GM19035 (cell line): ENCODE measurements at regions not wholly inside any gene's neighbourhood (a gene's known extent, or its start where the extent isn't known, plus 50 kb on each side); places are given as distances from the start of the nearest gene placed in this dataset.
"Not testable (repeated sequence)": the region's sequence is repeated elsewhere in the genome, so short reads cannot be mapped to it uniquely, and the experiment has no call there.

Source experiments
- ATAC-seq: cut with Tn5 transposase; IDR thresholded peaks from one replicate; pipeline ENCODE4 v1.9.1; 2021; ENCODE audit not compliant: unreplicated experiment

DNA sequence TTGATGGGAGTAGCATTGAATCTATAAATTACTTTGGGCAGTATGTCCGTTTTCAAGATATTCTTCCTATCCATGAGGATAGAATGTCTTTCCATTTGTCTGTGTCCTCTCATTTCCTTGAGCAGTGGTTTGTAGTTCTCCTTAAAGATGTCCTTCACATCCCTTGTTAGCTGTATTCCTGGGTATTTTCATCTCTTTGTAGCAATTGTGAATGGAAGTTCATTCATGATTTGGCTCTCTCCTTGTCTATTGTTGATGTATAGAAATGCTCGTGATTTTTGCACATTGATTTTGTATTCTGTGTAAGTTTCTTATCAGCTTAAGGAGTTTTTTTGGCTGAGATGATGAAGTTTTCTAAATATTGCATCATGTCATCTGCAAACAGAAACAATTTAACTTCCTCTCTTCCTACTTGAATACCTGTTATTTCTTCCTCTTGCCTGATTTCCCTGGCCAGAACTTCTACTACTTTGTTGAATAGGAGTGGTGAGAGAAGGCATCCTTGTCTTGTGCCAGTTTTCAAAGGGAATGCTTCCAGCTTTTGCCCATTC is 741.0 kb downstream of the TMTC2 start:
- not testable (repeated sequence) for ATAC-seq

DNA sequence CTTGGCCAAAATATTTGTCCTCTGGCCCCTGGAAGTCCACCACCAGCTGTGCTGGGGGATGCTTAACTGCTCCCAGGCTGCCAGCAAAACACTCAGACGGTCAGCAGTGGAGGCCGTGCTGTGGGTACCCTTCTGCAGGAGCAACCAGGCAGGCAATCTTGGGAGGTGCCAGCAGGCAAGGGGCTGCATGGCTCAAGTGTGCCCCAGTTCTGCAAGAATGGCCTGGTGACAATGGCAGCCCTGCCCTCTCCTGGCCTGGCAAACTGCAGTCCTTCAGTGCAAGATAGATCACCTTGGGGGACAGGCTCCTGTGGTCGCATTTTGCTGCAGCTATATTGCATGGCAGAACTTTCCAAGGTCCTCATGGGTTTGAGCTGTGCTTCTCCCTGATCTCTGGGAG is 728.3 kb downstream of the TMTC2 start:
- no peak for ATAC-seq

DNA sequence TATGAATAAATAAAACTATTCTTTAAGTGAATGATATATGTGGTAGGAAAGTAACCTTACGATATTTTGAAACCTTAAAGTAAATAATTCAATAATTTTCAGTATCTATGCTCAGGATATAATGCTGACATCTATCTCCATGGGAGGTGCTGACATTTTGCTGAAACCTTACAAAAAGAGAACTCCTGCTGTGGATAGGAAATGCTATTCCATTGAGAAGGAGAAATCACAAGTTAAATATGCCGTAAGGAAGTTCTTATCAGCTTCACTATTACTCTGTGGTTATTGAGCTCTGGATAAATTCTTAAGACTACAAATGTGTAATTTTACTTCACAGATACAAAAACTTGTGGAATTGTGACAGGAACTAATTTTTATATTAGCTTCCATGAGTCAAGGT is 722.1 kb downstream of the TMTC2 start:
- ATAC-seq, result no peak

DNA sequence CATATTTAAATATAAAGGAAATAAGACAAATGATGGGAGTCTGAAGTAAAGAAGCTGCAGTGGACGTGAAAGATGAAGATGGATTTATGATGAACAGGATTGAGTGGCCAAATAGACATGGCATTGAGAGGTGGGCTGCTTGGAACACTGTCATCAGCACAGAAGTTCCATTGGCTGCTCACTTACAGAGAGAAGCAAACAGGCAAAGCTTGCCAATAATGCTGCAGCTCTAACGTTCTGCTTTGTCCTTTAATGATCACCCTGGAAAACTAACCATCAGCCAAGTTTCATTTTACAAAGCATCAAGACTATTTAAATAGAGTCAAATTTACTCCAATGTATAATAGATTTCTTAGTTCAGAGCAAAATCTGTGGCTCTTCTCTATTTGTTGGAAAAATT is 721.4 kb downstream of the TMTC2 start:
- no peak for ATAC-seq

DNA sequence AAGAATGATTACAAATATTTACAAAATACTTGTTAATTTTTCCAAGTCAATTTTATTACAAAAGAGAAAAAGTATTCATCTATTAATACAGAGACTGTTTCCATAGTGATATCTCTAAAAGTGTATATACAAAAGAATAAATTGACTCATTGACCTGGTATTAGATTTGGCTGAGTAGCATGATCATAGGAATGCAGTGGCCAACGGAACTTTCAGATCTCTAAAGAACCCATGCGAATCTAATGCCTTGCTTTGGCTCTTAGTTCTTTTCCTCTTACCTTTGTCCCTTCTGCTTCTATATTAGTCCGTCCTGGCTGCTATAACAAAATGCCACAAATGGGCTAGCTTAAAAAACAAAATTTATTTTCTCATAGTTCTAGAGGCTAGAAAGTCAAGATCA is 717.8 kb downstream of the TMTC2 start:
- no peak for ATAC-seq

DNA sequence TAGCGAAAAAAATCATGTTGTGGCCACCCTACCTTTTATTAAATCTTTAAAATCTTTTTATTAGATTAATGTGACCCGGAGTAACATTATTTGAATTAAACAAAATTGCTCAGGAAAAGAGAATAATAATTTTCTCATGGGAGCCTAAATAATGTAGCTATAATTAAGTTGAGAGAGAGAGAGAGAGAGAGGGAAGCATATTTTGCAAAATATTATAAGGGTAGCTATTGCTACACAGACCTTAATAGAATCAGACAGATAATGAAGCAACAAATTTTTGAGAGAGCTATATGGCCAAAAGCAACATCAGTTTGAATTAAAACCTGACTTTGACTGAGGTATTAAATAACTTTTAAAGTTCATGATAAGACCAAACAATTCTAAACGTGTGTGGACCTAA is 703.5 kb downstream of the TMTC2 start:
- no peak for ATAC-seq

DNA sequence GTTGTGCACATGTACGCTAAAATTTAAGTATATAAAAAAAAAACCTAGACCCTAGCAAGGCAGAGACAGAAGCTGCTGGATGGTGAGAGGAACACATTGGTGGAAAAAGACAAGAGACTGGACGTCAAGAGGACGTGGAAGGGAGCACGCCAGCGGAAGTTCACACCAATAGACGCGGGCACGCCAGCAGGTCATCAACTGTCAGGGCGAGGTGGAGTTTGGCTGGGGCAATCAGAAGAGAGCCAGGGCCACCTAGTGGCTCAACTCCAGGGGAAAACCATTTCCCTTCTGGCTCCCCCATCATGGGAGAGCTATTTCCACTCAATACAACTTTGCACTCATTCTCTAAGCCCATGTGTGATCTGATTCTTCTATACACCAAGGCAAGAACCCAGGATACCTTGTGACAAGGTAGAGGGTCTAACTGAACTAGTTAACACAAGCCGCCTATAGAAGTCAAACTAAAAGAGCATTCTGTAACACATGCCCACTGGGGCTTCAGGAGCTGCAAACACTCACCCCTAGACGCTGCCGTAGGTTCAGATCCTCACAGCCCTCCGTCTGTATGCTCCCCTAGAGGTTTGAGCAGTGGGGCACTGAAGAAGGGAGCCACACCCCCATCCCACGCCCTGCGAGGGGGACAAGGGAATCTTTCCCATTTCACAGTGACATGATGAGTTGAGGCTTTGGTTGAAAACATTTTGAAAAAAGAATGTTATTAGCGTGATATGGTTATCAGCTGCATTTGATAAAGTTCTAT is 702.7 kb downstream of the TMTC2 start:
- ATAC-seq, result no peak

DNA sequence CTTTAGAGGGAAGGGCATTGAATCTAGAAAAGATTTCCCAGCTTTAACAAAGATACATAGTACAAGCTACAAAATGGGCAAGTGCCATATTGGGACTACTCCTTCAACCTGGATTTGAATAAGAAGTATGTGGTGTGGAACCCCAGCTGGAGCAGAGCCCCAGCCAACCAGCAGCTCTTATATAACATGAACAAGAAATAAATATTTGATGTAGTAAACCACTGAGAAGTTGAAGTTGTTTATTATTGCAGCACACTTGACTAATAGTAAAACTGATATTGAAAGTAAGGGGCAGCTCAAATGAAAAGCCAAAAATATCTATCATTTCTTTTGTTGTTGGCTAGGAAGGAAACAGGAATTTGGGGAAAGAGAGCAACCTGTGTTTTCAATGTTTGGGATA is 701.8 kb downstream of the TMTC2 start:
- ATAC-seq, result no peak

DNA sequence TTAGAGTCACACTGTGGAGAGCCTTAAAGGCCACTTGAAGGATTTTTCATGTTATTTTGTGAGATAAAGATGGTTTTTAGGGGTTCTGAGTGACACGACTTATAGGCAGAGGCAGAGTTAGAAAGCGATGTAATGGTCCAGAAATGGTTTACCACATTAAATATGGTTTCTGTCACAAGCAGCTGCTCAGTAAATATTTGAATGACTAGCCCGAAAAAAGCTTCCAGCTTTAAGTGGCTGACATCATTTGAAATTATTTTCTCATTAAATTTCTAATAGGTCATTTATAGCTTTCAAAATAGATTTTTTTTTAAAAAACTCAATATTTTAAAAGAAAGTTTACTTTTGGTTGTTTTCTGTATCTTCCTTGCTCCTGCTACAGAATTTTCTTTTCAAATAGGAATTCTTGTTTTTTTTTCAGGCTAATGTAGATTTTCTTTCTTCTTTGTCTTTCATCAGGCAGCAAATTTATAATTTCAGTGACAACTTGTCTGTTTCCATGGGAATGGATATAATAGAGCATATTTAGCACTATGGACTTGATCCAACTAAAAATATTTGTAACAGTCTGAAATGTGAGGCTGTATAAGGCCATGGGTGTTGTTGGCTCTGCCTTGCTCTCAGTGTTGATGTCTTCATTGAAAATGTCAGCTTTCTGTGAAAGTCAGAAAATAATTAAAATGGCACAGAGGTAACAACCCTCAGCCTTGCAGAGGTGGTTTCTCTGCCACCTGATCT is 700.0 kb downstream of the TMTC2 start:
- no peak for ATAC-seq

DNA sequence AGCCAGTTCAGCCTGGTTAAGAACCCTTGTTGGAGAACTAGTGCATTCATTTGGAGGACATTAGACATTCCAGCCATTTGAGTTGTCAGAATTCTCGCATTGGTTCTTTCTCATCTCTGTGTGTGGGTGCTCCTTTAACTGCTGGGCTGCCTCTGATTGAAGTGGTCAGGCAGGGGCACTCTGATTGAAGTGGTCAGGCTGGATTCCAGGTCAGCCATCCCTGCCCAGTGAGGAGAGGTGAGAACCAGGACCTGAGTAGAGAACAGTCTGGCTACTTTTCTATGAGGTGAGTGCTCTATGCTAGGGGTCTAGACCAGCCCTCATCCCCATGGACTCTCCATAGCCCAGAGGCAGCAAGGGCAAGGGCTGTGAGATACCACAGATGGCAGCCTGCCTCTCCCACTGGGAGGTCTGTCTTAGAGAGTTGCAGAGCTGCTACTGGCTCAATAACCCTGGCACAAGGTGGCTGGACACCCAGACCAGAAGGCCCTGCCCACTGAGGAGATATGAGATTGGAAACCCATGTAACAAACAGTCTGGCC is 691.6 kb downstream of the TMTC2 start:
- ATAC-seq, result no peak

DNA sequence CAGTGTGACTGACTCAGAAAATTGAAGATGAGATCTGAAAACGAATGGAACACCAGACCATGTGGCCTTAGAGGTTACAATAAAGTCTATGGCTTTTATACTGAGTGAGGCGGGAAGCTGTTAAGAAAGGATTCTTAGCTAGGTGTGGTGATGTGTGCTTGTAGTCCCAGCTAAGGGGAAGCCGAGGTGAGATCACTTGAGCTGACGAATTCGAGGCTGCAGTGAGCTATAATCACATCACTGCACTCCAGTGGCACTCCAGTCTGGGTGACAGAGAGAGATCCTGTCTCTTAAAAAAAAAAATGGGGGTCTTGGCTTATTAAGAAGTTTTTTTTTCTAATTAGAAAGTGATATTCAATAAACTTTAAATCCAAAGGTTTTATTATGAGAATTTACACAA is 678.6 kb downstream of the TMTC2 start:
- no peak for ATAC-seq

DNA sequence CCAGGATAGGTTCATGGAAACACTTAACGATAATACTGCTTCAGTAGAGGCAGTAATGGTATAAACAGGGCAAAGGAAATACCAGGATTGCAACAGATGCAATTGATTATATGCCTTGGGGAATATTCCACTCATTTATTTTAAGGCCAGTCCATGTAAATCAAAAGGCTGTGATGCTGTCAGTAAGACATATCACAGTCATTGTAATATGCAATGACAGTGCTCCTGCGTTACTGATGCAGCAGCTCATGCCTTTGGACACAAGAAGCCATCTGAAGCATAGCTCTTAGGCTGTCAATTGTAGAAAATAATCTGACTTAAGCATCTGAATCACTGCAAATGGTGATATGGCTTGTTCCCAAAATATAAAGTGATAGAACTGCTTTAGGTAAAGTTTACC is 674.8 kb downstream of the TMTC2 start:
- ATAC-seq, result no peak

DNA sequence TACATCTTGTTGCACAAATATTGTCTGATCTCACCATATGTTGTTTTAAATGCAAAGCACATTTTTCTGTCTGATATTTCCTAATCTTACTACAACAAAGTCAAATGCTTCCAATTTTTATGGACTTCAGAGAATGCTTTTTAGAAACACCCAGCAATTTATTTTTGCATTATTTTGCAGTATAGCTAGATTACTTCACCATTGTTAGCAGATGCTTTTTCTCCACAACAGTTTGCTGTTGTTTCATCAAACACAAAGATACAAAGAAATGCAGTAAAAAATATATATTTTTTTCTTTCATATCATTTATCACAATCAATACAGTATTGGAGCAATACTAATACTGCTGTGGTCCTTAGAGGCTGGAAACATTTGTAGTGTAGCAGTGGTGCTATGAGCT is 674.4 kb downstream of the TMTC2 start:
- ATAC-seq, result no peak

DNA sequence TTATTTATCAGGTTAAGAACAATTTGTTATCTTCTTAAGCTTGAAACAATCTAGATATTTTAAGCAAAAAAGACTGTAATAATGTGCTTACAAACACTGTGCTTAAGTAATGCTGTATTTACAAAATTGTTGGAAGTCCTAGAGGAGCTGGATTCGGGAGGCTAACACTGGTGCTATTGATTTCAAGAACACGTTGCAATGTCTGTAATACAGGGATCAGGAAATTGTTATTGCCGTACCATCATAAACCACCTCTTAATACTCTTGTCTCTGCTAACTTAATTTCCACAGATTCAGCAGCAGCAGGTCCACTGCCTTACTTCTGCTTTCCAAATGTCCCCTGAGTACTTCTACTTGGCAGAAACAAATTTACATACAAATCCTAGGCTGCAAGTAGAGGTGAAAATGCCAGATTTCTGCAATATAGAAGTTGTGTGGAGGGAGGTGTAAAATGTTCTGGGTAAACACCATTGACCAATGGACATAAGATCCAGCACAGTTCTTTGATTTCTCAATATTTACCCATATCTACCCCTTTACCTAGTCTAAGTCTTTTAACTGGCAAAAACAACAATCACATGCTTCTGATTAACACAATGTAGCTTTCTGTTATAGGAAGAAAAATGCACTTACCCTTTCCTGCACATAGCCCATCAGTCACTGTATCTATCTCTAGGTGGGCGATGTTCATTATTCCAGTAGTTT is 663.4 kb downstream of the TMTC2 start:
- no peak for ATAC-seq

DNA sequence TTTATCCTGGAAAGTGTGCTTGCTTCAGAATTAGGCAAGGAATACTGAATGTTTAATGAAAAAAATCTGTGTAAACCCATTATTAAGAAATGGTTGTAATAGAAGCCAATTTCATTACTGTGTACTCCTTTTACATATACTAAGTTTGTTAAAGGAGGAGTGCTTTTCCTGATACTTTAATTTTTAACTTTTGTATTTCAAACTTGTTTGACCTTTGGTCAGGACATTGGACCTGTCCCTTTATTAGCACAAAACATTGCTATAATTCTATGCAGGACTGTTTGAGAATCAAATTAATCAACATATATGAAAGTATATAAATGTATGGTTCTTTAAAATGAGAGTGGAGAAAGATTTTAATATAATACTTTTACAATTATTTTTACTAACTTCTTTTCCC is 659.6 kb downstream of the TMTC2 start:
- no peak for ATAC-seq

DNA sequence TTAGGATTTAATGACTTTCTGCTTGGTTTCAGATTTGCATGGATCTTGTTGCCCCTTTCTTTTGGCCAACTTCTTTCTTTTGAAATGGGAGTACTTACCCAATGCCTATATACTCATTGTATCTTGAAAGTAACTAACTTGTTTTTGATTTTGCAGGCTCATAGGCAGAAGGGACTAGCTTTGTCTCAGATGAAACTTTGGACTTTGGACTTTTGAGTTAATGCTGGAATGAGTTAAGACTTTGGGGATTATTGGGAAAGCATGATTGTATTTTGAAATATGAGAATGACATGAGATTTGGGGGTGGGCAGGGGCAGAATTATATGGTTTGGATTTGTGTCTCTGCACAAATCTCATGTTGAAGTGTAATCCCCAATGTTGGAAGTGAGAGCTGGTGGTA is 657.1 kb downstream of the TMTC2 start:
- no peak for ATAC-seq

DNA sequence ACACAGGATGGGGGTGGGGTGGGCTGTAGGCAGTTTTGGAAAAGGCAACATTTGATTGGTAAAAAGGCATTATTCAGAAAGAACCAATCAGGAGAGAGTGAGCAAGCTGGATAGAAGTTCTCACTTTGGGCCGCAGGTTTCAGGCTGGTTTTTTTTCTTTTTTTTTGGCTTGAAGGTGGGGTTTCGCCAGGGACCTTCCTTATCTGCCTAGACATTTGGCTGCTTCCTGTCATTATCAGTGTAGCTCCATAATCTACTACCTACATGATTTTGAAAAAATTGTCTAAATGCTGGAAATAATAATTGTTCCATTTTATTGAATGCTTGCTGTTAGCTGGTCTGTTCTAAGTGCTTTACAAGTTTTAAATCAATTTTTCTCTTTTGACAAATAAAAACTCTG is 649.0 kb downstream of the TMTC2 start:
- ATAC-seq, result no peak

DNA sequence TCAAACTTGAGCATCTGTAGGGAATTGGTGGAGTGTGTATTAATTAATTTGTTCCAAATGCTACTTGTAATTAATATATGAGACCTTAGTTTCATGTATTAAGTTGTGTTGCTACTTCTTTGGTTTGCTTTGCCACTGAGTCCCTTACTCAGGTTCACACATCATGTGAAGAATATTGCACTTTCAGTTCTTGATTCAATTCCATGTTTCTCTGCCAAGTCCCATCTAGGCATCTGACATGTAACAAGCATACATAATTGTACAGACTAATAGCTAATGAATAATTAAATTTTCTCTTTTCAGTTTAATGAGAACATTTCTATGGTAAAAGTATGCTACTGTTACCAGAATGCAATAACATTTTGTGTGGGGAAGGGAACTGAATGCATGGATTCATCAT is 640.0 kb downstream of the TMTC2 start:
- no peak for ATAC-seq

DNA sequence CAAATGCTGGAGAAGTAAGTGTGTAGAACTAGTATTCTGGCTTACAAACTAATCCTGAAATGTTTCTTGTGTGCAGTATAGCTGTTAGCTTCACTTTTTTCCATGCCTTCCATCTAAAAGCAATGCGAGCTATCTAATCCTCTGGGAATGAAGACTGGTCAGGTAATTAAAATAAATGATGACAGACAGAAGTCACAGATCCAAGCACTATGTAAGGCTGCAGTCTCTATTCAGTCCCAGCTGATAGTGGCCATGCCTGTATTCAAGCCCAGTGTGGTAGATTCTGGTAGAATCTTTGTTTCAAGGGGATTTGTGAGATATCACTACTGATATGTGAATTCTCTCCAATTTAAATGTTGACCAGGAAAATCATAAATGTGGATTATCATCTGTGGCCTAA is 637.2 kb downstream of the TMTC2 start:
- ATAC-seq, result no peak

DNA sequence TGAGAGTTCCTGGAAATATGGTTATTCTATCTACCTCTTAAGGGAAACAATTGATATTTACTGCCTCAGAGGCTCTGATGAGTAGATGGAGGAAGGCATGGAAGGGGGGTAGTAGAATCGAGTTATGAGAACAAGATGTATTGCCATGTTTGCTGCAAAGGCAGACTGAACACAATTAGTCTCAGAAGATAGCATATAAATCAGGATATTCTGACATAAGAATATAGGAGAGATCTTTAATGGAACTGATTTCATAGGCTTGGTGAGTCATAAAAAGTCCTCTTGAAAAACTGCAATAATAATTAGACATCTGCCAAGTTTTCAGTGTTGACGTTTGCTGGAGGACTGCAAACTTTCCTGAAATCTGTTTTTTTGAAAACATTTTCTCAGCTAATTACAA is 636.1 kb downstream of the TMTC2 start:
- ATAC-seq, result no peak

DNA sequence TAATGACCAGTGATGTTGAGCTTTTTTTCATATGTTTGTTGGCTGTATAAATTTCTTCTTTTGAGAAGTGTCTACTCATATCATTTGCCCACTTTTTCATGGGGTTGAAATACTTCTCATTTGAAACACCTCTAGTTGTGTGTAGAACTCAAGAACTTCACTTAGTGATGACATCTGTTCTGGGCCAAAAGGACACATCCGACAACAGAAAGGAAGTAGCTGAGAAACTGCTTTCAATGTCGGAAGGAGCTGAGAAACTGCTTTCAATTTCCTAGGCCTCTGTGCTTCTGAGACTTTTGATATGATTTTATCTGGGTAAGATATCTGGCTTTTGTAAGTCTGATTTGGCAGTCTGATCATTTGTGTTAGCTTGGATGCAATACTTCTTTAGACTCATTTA is 635.3 kb downstream of the TMTC2 start:
- ATAC-seq, result no peak

DNA sequence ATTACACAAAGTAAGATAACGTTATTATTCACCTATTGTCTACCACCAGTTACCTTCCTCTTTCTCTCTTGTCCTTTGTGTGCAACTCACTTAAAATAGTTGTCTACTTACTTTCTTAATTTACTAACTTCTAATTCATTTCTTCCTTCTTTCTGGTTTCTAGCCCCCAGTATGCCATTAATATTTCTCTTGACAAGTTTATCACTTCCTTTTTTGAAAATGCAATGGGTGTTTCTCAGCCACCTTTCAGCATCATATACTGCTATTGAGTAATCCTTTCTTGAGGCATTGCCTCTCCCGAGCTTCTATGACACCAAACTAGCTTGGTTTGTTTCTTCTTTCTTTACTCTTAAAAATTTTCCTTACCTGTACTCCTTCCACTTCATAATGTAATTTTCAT is 633.6 kb downstream of the TMTC2 start:
- ATAC-seq, result no peak
